Activated CD8-positive, alpha-beta memory T cell treated with anti-CD3 and anti-CD28 coated beads, Interleukin-2, amount 50 U/mL, for 1 hour (primary cell): ENCODE measurements at regions not wholly inside any gene's neighbourhood (a gene's known extent, or its start where the extent isn't known, plus 50 kb on each side); places are given as distances from the start of the nearest gene placed in this dataset.
"Not testable (repeated sequence)": the region's sequence is repeated elsewhere in the genome, so short reads cannot be mapped to it uniquely, and the experiment has no call there.

Source experiments
- DNase-seq: peaks from one replicate; pipeline ENCODE4 v3.0.0-alpha.2; 2020; ENCODE audit errors: extremely low read depth

DNA sequence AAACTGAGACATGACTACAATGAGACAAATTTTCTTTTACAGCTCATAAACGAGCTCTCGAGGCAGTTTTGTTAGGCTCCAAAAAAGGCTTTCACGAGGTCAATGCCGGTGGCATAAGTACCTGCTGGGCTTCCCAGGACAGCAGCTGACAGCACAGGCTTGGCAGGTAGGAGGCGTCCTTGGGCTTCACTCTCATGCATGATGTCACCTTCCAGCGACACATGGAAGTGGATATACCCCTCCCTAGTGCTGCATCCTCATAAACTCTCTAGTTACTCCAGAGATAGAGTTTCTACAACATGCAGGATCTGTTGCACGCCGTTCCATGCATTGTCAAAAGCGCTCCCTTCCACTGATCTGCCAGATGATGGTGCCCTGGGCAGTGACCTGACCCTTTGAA lies 112.5 kb upstream of the PAXBP1 start:
- no peak for DNase-seq

DNA sequence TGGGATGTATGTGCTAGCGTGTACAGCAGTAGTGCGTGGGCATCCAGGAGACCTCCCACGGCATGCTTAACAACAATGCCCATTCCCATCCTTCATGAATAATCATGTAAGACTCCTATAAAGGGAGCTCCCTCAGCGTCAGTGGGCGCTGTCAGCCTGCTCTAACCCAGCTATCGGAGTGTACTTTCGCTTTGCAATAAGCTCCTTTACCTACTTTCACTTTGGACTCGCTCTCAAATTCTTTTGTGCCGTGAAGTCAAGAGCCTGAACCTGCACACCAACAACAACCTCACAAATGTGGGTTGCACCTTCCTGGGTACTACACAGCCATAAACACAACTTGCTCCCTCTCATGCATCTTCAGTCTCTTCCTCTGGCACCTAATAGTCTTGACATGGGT lies 114.8 kb upstream of the PAXBP1 start:
- DNase-seq: no peak

DNA sequence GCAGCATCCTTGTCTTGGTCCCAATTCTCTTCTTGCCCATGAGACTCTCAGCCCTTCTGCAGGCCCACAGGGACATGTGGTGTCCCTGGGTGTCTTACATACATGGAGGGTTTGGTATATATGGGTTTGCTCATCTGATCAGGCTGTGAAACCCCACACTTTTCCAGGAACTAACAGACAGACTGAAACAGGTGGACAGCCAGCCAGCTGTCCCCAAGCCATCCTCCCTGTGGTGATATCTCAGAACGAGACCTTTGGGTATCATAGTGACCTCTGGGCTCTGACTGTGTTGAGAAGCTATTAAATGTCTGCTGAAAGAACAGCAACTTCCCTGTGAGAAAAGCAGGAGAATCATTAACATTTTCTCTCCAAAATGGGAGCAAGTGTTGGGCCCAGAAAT lies 115.5 kb upstream of the PAXBP1 start:
- no peak for DNase-seq

DNA sequence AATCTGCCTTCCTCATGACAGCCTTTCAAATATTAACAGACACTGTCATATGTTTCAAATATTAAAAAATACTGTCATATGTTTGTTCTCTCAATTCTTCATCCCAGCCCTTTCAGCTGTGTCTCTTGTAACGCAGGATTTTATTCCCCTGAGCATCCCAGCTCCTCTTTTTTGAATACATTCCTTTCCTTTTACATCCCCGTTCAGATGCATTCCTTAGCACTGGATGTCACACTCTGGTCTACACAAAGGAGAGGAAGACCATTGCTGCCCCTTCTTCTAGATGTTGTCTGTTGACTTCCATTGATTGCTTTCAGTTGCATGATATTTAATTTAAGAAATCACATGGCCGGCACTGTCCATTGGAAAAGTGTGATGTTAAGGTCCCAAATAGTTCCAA lies 117.4 kb upstream of the PAXBP1 start:
- no peak for DNase-seq

DNA sequence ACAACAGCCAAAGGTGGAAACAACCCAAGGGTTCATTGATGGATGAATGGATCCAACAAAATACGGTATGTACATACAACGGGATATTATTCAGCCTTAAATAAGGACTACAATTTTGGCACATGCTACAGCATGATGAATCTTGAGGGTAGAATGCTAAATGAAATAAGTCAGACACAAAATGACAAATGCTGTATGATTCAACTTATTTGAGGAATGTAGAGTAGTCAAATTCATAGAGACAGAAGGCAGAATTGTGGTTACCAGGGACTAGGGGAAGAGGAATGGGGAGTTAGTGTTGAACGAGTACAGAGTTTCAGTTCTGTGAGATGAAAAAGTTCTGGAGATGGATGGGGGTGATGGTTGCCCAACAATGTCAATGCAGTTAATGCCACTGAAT lies 118.0 kb upstream of the PAXBP1 start:
- DNase-seq: no peak

DNA sequence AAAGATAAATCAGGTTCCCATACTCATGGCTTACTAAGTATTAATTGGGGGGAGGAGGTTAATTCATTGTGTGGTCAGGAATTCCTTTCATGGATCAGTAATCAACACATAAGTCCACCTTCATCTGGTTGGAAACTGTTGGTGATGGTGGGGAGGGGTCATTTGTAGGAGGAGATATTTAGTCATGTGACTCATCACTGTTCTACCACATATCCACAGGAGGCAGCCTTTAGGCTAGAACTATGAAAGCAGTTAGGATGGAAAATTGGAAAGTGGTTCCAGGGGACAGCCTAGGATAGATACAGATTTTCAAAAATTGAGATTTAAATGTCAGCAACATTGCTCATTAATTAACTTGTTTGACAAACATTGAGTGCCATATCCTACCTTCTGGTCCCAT lies 122.8 kb upstream of the PAXBP1 start:
- no peak for DNase-seq

DNA sequence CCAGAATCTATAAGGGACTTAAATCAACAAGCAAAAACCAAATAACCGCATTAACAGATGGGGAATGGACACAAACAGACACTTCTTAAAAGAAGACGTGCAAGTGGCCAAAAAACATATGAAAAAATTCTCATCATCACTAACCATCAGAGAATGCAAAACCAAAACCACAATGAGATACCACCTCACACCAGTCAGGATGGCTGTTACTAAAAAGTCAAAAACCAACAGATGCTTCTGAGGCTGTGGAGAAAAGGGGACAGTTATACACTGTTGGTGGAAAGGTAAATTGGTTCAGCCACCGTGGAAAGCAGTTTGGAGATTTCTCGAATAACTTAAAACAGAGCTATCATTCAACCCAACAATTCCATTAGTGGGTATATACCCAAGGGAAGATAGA lies 124.9 kb upstream of the OLIG2 start:
- no peak for DNase-seq

DNA sequence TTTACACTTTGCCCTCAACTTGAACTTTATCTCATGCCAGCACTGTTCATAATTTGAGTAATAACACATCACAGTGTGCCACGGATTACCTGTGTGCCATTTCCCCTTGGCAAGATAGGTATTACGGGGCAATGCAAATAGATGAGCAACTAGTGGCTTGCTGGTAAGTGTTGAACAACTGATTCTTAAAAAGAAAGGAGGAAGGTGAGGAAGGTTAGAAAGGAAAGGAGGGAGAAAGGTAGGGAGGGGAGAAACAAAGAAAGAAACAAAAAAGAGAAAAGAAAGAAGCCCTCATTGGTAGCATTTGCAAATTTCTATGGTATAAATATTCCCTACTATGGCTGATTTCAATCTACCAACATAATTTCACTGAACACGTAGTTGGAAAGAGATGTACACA lies 118.2 kb upstream of the OLIG2 start:
- DNase-seq: no peak

DNA sequence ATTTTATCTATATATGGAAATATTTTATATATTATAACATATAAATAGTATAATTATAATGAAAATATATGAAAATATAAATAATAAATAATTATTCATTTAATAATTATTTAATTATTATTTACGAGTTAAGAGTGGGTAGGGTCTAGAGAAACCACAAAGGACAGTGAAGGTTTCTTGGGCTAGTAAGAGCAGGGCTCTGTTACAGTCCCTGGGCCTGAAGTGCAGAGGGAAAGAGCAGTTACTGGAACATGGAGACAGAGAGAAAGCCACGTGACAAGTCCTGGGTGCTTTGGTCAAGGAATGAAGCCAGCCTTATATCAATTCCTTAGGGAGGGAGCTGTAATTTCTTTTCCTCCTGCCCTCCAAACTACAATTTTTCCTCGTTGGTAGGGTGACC lies 117.2 kb upstream of the OLIG2 start:
- no peak for DNase-seq

DNA sequence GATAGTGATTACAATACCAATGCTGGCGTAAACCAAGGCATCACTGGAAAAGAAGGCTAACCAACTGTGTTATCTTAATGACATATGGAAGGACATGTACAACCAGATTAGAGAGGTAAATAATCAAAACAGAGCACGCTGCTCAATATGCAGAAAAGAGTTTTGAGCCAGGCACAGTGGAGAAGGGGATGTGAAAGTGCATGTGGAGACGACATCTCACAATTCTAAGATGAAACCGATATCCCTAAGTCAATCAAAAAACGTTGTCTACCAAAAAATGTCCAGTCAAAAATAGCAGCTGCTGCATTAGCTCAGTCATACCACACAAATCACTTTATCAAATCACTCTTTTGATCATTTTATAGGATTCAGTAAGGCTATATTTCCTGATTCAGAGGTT lies 116.3 kb upstream of the OLIG2 start:
- DNase-seq: no peak

DNA sequence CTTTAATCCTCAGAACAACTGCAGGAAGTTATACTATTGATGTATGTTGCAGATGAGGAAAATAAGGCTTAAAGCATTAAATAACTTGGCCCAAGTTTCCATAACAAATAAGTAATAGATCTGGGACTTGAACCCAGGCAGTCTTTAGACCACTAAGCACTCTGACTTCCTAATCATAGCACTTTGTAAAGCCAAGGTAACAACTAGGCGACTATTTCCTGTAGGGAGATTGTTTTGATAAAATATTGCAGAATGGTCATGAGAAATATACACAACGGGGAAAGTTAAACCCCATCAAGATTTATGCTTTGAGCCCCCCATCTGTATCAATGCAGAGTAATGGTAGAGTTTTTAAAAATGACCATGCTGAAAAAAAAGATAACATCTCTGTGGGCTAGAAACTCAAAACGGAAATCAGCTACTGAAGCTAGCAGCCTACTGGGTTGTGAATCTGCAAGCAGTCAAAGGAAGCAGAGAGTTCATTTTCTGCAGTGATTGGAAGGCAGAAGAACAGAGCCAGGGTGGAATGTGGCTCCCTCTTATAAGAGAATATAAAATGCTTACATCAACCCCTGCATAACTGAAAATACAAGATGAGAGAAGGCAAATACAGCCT lies 111.2 kb upstream of the OLIG2 start:
- DNase-seq: no peak

DNA sequence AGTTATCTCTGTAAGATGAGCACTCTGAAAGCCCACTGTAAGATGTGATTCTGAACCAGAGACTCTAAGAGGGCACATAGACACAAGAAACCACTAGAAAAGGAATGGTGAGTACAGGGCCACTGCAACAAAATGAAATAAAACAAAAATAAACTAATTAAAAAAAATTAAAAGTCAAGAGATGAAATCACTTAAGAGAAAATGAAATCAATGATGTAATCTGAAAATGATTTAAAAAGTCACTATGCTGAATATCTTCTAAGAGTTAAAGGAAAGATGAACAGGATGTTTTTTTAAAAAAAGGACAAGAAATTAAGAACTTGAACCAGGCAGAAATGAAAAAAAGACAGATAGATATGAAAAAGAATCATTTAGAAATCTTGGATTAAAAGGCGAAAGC lies 110.6 kb upstream of the OLIG2 start:
- DNase-seq: no peak

DNA sequence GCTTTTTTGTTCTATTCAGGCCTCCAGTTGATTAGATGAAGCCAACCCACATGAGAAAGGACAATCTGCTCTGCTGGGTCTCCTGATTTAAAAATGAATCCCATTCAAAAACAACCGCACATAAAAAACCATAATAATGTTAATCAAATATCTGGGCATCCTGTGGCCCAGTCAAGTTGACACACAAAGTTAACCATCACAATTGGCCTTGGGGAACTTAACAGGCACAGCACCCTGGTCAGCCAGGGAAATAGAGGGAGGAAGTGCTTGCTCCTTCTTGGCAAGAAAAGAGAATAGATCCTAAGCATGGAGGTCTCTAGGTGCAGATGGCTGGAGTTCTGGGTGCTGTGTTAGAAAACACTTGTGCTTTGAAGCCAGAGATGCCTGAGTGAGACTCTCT lies 109.6 kb upstream of the OLIG2 start:
- no peak for DNase-seq

DNA sequence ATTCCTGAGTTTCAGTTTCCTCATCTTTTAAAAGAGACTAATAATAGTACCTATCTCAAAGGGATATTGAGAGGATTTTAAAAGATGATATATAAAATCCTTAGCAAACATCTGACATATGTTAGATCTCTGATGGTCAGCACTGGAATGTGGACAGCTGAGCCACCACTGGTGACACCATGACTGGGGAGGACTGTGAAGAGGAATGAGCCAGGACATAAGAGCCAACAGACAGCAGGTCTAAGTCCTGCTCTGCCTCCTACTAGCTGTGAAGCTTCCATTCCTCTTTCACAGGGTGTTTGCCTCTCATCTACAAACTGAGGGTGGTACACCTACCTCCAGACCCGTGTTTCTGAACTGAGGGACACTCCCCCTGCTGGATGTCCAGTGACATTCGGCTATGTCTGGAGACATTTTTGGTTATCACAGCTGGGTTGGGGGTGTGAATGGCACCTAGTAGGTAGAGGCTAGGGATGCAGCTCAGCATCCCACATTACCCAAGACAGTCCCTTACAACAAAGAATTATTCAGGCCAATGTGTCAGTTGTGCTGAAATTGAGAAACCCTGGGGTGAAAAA lies 109.1 kb upstream of the OLIG2 start:
- DNase-seq: no peak

DNA sequence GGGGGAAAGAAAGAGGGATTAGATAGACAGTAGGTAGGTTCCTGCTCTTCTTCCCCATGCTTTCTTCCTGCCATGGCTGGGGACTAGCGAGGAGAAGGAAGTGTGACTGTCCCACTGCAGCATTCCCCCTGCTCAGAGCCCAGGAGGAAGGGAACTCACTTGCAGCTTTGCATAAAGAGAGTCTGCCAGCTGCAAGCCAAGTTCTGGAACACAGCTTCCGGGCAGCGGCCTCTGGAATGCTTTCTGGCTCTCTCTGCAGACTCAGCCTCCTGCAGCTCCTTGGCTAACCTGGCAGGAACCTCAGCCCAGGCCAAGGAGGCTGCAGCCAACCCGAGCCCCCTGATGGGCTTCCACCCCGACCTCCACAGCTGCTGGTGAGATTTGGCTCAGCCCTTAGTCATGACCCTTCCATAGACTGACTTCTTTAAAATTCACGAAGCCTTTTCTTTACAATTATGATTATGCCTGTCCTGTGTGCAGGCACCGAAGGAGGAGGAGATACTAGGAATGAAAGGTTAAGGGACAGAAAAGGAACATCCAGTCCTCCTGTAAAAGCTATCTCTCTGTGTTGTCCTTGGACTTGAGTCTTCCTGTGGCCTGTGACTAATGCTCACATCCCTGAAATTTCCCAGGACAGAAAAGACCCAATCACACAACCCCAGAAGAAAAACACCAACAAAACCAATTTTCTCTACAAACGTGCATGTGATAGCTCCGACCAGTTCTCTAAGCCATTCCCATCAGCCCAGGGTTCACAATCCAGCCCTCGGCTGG lies 108.2 kb upstream of the OLIG2 start:
- no peak for DNase-seq

DNA sequence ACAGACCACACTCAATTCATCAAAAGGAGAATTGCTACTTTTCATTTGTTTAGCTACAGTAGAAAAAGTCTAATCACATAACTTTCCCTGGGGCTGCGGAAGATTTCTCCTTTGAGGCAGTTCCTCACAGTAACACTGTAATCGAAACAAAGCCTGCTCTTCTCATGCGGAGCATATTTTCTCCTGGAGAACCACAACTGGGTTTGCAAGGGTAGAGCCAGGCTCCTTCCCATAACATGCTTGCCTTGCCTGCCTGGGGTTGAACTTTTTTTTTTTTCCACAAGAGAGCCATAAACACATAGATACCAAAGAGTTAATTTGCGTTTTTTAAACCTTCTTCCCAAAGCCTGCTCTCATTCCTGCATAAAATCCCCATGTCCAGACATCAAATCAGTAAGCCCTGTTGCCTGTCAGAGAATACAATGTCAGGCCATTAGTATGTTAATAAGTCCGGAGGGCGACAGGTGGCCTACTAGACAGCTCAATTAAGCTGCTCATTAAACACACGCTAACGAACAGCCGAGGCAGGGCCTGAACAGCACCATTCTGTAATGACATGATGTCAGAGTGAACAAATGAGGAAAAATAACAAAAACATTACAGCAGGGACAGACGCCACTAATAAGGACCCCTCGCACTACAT lies 107.1 kb upstream of the OLIG2 start:
- no peak for DNase-seq

DNA sequence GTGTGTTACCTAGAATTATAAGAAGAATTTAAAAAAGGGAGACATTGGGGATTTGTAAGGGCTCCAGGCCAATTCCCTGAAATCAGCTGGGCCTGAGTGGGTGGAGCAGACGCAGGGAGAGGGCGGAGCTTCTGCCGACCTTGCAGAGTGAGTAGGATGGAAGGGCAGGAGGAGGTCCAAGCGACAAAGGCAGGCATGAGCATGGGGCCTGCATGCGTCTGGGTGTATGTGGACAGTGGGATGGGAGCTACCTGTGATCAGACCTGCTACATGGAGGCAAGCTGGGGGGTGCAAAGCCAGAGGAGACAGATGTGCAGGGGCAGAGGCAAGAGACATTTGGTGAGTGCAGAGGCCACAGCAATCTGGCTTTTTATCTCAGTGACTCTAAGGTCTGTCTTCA lies 105.3 kb upstream of the OLIG2 start:
- DNase-seq: no peak

DNA sequence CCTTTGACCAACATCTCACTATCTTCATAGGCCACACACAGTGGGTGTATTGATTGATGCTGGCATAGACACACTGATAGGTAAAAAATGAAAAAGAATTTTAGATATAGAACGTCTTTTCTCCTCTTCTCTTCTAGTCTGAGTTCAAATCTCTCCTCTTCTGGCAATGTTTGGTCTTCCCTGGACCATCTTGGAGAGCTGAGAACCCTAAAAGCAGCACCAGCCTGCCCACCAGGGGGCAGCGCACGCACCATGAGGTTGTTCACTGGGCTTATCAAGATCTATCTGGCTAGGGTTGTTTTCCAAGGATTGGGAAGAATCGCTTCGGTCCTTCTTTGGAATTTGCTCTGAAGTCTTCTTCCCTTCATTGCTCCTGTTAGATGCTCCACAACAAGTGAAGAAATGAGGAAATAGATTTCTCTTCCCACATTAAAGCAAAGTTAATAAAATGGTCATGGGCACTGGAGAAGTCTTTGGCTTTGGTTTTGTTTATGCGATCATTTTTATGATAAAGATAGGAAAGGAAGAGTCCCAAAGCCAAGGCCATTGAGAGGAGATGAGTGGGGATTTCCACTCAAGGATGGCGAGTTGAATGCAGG lies 104.0 kb upstream of the OLIG2 start:
- no peak for DNase-seq

DNA sequence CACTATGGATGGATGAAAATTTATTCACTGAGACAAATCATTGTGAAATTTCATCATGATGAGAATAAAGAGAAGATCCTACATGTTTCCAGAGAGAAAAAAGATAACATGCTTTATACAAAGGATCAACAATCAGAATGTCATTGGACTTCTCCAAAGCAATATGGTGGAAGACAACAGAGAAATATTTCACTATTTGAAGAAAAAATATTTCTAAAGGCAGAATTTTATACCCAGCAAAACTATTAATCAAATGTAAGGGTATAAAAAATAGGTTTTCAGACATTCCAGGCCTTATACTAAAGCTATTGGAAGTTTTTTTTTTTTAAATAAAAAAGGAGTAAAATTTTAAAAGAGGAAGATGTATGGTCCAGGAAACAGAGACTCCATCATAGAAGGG lies 100.6 kb upstream of the OLIG2 start:
- DNase-seq: no peak

DNA sequence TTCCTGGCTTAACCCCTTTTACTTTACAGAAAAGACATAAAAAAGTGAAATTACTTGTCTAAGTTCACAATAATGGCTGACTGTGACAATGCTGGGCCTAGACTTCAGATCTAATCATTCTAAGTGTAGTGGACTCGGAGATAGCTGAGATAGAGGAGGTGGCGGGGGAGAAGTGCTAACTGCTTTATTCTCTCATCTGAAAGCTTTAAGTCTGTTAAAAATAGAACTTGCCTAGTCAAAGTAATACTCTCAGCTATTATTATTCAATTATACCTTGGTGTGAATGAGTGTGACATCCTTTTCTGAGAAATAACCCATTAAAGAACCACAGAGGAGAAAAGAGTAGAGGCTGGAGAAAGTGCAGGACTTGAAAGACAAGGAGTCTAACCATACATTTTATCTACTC lies 96.1 kb upstream of the OLIG2 start:
- no peak for DNase-seq

DNA sequence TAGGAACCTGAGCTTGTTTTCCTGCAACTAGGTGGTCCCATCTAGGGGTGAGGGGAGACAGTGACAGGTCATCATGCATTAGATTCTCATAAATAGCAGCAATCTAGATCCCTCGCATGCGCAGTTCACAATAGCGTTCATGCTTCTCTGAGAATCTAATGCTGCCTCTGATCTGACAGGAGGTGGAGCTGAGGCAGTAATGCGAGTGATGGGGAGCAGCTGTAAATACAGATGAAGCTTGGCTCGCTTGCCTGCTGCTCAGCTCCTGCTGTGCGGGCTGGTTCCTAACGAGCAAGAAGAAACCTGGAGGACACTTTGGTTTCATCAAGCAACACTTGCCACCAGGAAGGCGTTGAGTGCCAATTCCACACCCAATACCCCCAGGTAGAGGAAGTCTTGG lies 95.1 kb upstream of the OLIG2 start:
- DNase-seq: no peak

DNA sequence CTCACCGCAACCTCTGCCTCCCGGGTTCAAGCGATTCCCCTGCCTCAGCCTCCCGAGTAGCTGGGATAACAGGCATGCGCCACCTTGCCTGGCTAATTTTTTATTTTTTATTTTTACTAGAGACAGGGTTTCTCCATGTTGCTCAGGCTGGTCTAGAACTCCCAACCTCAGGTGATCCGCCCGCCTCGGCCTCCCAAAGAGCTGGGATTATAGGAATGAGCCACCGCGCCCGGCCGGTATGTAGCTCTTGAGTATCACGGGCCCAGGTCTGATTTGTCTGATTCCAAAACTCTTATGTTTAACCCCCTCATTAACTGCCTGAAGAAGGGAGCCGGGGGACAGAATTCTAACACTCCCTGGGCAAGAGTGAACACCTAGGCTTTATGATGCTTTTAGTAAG lies 91.7 kb upstream of the OLIG2 start:
- DNase-seq: not testable (repeated sequence)

DNA sequence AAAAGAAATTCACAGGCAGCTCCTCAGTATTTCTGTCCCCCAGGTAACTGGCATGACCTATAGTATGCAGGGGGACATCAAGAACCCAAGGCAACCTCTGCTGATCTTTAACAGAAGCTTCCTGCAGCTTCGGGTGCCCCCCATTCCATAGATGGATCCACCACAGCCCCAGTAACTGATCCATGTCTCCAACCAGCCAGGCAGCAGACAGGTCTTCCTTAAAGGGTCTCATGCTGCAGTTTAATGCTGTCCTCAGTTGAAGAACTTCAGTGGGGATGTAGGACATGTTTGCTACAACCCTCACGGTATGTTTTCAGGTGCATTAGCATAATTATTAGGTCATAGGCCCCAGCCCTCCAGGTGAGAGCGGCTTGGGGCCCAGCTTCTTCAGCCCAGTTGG lies 90.9 kb upstream of the OLIG2 start:
- DNase-seq: no peak
